HL-60 (cell line): ENCODE measurements at regions not wholly inside any gene's neighbourhood (a gene's known extent, or its start where the extent isn't known, plus 50 kb on each side); places are given as distances from the start of the nearest gene placed in this dataset.

Source experiments
- POLR2AphosphoS5 ChIP-seq: IDR thresholded peaks from 2 replicates; pipeline ENCODE4 v1.6.1; 2012; ENCODE audit warnings: low read depth
- REST ChIP-seq: IDR thresholded peaks from 2 replicates; pipeline ENCODE4 v1.6.1; 2012; ENCODE audit warnings: low read depth; ENCODE audit not compliant: insufficient replicate concordance
- TF ChIP-seq, protein P1 (sequence below): IDR thresholded peaks from one replicate; pipeline ENCODE4 v1.5.1; 2011; ENCODE audit warnings: low read length, control low read depth, inconsistent platforms; ENCODE audit not compliant: insufficient read depth

- TF ChIP-seq REST (no peak), POLR2AphosphoS5 (no peak)
- TF ChIP-seq, protein P1, sequence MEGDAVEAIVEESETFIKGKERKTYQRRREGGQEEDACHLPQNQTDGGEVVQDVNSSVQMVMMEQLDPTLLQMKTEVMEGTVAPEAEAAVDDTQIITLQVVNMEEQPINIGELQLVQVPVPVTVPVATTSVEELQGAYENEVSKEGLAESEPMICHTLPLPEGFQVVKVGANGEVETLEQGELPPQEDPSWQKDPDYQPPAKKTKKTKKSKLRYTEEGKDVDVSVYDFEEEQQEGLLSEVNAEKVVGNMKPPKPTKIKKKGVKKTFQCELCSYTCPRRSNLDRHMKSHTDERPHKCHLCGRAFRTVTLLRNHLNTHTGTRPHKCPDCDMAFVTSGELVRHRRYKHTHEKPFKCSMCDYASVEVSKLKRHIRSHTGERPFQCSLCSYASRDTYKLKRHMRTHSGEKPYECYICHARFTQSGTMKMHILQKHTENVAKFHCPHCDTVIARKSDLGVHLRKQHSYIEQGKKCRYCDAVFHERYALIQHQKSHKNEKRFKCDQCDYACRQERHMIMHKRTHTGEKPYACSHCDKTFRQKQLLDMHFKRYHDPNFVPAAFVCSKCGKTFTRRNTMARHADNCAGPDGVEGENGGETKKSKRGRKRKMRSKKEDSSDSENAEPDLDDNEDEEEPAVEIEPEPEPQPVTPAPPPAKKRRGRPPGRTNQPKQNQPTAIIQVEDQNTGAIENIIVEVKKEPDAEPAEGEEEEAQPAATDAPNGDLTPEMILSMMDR, result no peak
These were observed 435.0 kb downstream of the RNF144A start for GRCh38 chr2:7352191-7352590.
